DND-41 (cell line): ENCODE measurements at regions not wholly inside any gene's neighbourhood (a gene's known extent, or its start where the extent isn't known, plus 50 kb on each side); places are given as distances from the start of the nearest gene placed in this dataset.

ENCODE experiments used
- EZH2 ChIP-seq: IDR thresholded peaks from 3 replicates; pipeline ENCODE4 v1.6.1; 2012; ENCODE audit warnings: borderline replicate concordance, low read depth, mild to moderate bottlenecking, moderate library complexity, low read length, inconsistent platforms; ENCODE audit not compliant: severe bottlenecking
- TF ChIP-seq, protein P1 (sequence below): IDR thresholded peaks from 2 replicates; pipeline ENCODE4 v1.5.1; 2012; ENCODE audit warnings: borderline replicate concordance, low read length, moderate library complexity, mild to moderate bottlenecking; ENCODE audit not compliant: poor library complexity, severe bottlenecking; ENCODE audit errors: extremely low read depth

DNA sequence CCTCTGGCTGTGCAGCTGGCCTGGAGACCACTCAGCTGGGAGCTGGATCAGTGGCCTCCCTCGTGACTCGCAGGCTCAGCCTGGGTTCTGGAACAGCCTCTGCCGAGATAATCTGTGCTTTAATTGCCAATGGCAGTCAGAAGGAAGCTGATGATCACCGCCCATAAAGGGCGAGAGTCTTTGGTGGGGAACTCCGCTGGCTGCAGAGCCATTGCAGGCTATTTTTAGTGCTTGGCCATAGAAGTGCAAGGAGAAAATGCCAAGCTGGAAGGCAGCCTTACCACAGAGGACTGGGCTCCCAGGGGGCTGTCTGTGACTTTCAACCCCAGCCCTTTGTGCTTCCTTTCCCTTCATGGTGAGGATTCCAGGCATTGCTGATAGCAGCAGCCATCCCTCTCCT is 62.2 kb upstream of the TENM4 start:
- TF ChIP-seq, protein P1, sequence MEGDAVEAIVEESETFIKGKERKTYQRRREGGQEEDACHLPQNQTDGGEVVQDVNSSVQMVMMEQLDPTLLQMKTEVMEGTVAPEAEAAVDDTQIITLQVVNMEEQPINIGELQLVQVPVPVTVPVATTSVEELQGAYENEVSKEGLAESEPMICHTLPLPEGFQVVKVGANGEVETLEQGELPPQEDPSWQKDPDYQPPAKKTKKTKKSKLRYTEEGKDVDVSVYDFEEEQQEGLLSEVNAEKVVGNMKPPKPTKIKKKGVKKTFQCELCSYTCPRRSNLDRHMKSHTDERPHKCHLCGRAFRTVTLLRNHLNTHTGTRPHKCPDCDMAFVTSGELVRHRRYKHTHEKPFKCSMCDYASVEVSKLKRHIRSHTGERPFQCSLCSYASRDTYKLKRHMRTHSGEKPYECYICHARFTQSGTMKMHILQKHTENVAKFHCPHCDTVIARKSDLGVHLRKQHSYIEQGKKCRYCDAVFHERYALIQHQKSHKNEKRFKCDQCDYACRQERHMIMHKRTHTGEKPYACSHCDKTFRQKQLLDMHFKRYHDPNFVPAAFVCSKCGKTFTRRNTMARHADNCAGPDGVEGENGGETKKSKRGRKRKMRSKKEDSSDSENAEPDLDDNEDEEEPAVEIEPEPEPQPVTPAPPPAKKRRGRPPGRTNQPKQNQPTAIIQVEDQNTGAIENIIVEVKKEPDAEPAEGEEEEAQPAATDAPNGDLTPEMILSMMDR = no peak
- TF ChIP-seq EZH2 = no peak
